Right lobe of liver (tissue), 6 donors: ENCODE measurements at regions not wholly inside any gene's neighbourhood (a gene's known extent, or its start where the extent isn't known, plus 50 kb on each side); places are given as distances from the start of the nearest gene placed in this dataset.

Experiments used
- ATAC-seq, 4 donors: fragments of 200-7000 bp; cut with Tn5 transposase; one replicate each; pipeline ENCODE4 v1.9.1; 2020; ENCODE audit warnings: mild to moderate bottlenecking in 4 of 4, moderate library complexity in 4 of 4
- DNase-seq, 3 donors: peaks; one replicate each; pipeline ENCODE4 v3.0.0-alpha.2; 2020
- H3K27ac ChIP-seq, 3 donors: fragments of 200-600 bp; one replicate each; pipeline ENCODE4 v1.8.0; 2022
- H3K27me3 ChIP-seq, 2 donors: fragments of 200-600 bp; one replicate each; pipeline ENCODE4 v1.8.0; 2022
- H3K36me3 ChIP-seq, 4 donors: fragments of 200-600 bp; sonication (generic) in 1 of 4; one replicate each; pipeline versions ENCODE4 v1.5.1 to v1.8.0; 2017 to 2022; ENCODE audit warnings: control low read depth in 1 of 4
- H3K4me1 ChIP-seq, 4 donors: fragments of 200-600 bp; sonication (generic) in 1 of 4; one replicate each; pipeline versions ENCODE4 v1.5.1 to v1.8.0; 2017 to 2022; ENCODE audit warnings: control low read depth in 1 of 4
- H3K4me3 ChIP-seq, 3 donors: fragments of 200-600 bp; one replicate each; pipeline ENCODE4 v1.8.0; 2022
- H3K9me3 ChIP-seq, 4 donors: fragments of 200-600 bp; sonication (generic) in 1 of 4; one replicate each; pipeline versions ENCODE4 v1.5.1 to v1.8.0; 2017 to 2022; ENCODE audit warnings: control low read depth in 1 of 4
- POLR2A ChIP-seq: fragments of 450-650 bp; IDR thresholded peaks from one replicate; pipeline ENCODE4 v1.6.1; 2017; ENCODE audit warnings: antibody characterized with exemption, mild to moderate bottlenecking
- WGBS: methylation state at CpG from one replicate; pipeline ENCODE4 v1.1.6; 2018; ENCODE audit warnings: low coverage, low lambda C conversion rate; ENCODE audit not compliant: insufficient coverage; ENCODE audit errors: missing lambda C conversion rate; 5-methylcytosine and 5-hydroxymethylcytosine counted together
- intact Hi-C, 2 donors: fragments of 100-400 bp; cut with DNase I; formaldehyde crosslinking; loops; one replicate each; pipeline versions ENCODE4 v1.11.2 to v1.14.1; 2022
- TF ChIP-seq, protein P1 (sequence below), 4 donors: fragments of 200-600 bp in 3 of 4; fragments of 450-650 bp in 1 of 4; IDR thresholded peaks; one replicate each; pipeline versions ENCODE4 v1.5.1 to v1.8.0; 2016 to 2022; ENCODE audit warnings: antibody characterized with exemption in 4 of 4, mild to moderate bottlenecking in 2 of 4
- donor health status: DM: no; HTN: yes; CAD: no.
- donor health status: DM: no; HTN: no; CAD: no.
- donor health status: DM: no; HTN: no; CAD: no.
- donor health status: DM: no; HTN: yes; CAD: no.
- donor health status: DM: no; HTN: yes; CAD: no.

DNA sequence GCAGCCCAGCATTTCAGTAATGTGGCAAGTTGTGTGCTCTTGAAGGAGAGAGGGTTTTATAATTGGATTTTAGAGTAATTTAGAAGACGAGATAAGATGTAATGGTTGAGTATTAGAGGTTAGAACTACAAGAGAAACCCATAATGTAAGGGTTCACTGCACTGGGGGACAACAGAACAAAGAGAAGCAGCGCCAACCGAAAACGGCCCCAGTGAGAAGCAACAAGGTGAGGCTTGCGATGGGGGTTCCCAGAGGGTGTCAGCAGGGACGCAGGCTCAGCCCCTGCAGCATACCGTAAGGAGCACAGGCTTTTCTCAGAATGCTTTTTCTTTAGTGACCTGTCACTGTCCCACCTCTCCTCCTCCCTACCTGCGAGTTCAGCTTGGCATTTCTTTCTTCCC, 183.9 kb upstream of the ETAA1 start:
- H3K4me3 ChIP-seq, result no peak overlapping the region
- TF ChIP-seq, protein P1, sequence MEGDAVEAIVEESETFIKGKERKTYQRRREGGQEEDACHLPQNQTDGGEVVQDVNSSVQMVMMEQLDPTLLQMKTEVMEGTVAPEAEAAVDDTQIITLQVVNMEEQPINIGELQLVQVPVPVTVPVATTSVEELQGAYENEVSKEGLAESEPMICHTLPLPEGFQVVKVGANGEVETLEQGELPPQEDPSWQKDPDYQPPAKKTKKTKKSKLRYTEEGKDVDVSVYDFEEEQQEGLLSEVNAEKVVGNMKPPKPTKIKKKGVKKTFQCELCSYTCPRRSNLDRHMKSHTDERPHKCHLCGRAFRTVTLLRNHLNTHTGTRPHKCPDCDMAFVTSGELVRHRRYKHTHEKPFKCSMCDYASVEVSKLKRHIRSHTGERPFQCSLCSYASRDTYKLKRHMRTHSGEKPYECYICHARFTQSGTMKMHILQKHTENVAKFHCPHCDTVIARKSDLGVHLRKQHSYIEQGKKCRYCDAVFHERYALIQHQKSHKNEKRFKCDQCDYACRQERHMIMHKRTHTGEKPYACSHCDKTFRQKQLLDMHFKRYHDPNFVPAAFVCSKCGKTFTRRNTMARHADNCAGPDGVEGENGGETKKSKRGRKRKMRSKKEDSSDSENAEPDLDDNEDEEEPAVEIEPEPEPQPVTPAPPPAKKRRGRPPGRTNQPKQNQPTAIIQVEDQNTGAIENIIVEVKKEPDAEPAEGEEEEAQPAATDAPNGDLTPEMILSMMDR (IDR thresholded peaks at IDR 0.05), result no peak
- TF ChIP-seq POLR2A, result no peak
- ATAC-seq (no peak), DNase-seq (no peak)
- H3K9me3 ChIP-seq, result no peaks in the 10 kb centered on the region
- H3K4me1 ChIP-seq, result no peaks in the 10 kb centered on the region
- intact Hi-C loops, result no loop called here
- no peaks in the 10 kb centered on the region for H3K27me3 ChIP-seq
- no peaks in the 10 kb centered on the region for H3K36me3 ChIP-seq
- H3K27ac ChIP-seq, result no peak overlapping the region
- 75% methylated on average over 3 of the region's 8 CpGs for WGBS

- no peaks in the 10 kb centered on the region for H3K27me3 ChIP-seq
- DNase-seq (no peak), ATAC-seq (no peak)
- no peak overlapping the region for H3K27ac ChIP-seq
- H3K36me3 ChIP-seq, result no peaks in the 10 kb centered on the region
- no peaks in the 10 kb centered on the region for H3K9me3 ChIP-seq
- intact Hi-C loops, result no loop called here
- H3K4me3 ChIP-seq, result no peak overlapping the region
- no peaks in the 10 kb centered on the region for H3K4me1 ChIP-seq
- WGBS, result 78% methylated on average over 2 of the region's 2 CpGs
- TF ChIP-seq POLR2A, result no peak
- TF ChIP-seq, protein P1 (IDR thresholded peaks at IDR 0.05), result no peak
Measured at GRCh38 chr2:67213677-67214402, 183.3 kb upstream of the ETAA1 start.

GRCh38 chr2:67214585-67215185, 182.4 kb upstream of the ETAA1 start:
- no peak overlapping the region for H3K27ac ChIP-seq
- H3K27me3 ChIP-seq, result no peaks in the 10 kb centered on the region
- no peaks in the 10 kb centered on the region for H3K4me1 ChIP-seq
- no peak for DNase-seq
- TF ChIP-seq, protein P1 (IDR thresholded peaks at IDR 0.05), result no peak
- no peak for TF ChIP-seq POLR2A
- H3K9me3 ChIP-seq, result no peaks in the 10 kb centered on the region
- 89% methylated on average over 5 of the region's 5 CpGs for WGBS
- intact Hi-C loops, result no loop called here
- ATAC-seq, result peak in 1 of 4 donors; percentile 12
- H3K36me3 ChIP-seq, result no peaks in the 10 kb centered on the region
- no peak overlapping the region for H3K4me3 ChIP-seq

DNA sequence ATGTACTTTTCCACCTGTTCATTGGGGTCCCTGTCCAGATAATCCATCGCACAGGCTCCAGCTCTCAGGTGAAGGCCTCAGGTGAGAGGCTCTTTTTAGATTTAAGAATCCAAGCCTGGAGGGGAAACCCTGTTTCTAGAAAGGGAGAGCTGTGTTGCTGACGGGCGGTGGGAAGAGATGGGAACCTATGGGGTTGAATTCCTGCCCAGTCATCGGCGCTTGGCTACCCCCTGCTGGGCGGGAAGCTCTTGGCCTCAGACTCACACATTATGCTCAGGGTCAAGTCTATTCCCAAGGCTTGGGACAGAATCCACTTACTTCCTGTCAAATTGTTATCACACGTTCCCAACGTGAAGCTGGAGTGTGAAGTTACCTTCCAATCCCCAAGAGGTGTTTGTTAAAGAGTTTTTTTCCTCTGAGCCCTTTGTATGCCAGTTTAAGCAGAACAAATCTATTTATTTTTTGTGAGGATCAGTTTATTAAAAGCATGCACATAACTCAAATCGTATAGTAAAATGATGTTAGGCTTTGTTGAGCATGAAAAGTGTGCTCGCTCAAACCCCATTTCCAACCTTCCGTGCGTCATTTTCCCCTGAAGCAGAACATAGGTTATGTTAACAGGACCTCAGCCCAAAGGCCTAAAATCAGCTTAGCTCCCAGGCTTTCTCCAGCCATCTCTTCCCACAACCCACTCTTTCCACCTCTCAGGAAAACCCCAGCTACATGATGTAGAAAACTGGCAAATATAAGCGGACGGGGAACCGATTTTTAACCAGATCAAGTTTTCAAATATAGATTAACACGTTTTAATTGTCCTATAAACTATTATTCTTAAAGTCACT, 181.7 kb upstream of the ETAA1 start:
- Histone ChIP-seq H3K4me3 (no peak overlapping the region), H3K27ac (no peak overlapping the region), H3K4me1 (no peaks in the 10 kb centered on the region), H3K27me3 (no peaks in the 10 kb centered on the region), H3K36me3 (no peaks in the 10 kb centered on the region), H3K9me3 (no peaks in the 10 kb centered on the region)
- WGBS, result 47% methylated on average over 14 of the region's 16 CpGs
- ATAC-seq (peak; percentile 73 to 85 (median 82)), DNase-seq (peak; percentile 44 to 58 (median 45))
- intact Hi-C loops, result no loop called here
- TF ChIP-seq, protein P1 (IDR thresholded peaks at IDR 0.05), result peak; percentile 49 to 57 (median 52)
- TF ChIP-seq POLR2A, result no peak
